Mucosa of rectum (tissue), 2 donors: ENCODE measurements at regions not wholly inside any gene's neighbourhood (a gene's known extent, or its start where the extent isn't known, plus 50 kb on each side); places are given as distances from the start of the nearest gene placed in this dataset.
A peak's percentile ranks its signal among the peaks of the same experiment; 100 is the strongest.

Source experiments
- H3K27ac ChIP-seq, 2 donors: one replicate each; pipeline ENCODE4 v1.7.0; 2013; ENCODE audit warnings: inconsistent platforms in 2 of 2, low read depth in 2 of 2, low read length in 2 of 2
- H3K27me3 ChIP-seq, 2 donors: one replicate each; pipeline ENCODE4 v1.7.0; 2013; ENCODE audit warnings: low read length in 2 of 2; ENCODE audit not compliant: control insufficient read depth in 2 of 2, insufficient read depth in 2 of 2
- H3K36me3 ChIP-seq, 2 donors: one replicate each; pipeline ENCODE4 v1.7.0; 2013; ENCODE audit warnings: low read length in 2 of 2; ENCODE audit not compliant: control insufficient read depth in 2 of 2, insufficient read depth in 2 of 2
- H3K4me1 ChIP-seq, 2 donors: one replicate each; pipeline ENCODE4 v1.7.0; 2013; ENCODE audit warnings: low read length in 2 of 2, mild to moderate bottlenecking in 1 of 2; ENCODE audit not compliant: control insufficient read depth in 2 of 2, insufficient read depth in 2 of 2
- H3K4me3 ChIP-seq, 2 donors: one replicate each; pipeline ENCODE4 v1.7.0; 2013; ENCODE audit warnings: low read length in 2 of 2
- H3K9ac ChIP-seq, 2 donors: one replicate each; pipeline ENCODE4 v1.7.0; 2013; ENCODE audit warnings: low read length in 2 of 2, low read depth in 1 of 2, mild to moderate bottlenecking in 1 of 2
- H3K9me3 ChIP-seq, 2 donors: one replicate each; pipeline ENCODE4 v1.7.0; 2013; ENCODE audit warnings: low read length in 2 of 2; ENCODE audit not compliant: control insufficient read depth in 2 of 2
- donor health status: healthy.
- donor health status: Normal muscosa, but diverticular disease.

DNA sequence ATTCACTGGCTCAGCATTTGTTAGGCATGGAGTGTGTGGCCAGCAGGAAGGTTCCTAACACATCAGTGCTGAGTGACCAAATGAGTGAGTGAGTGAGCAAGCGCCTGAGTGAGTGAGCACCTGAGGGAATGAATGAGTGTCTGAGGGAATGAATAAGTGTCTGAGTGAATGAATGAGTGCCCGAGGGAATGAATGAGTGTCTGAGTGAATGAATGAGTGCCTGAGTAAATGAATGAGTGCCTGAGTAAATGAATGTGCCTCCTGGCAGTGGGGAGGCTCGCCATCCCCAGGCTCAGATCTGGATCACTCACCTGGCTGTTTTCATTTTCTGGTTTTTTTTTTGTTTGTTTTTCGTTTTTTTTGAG lies 52.1 kb upstream of the TCF20 start:
- Histone ChIP-seq H3K36me3 (no peaks in the 10 kb centered on the region), H3K9ac (peak overlapping the region in 1 of 2 donors; percentile 15), H3K4me1 (peaks cover 51 to 52% of the 10 kb centered on the region in 2 donors), H3K9me3 (no peaks in the 10 kb centered on the region), H3K27me3 (no peaks in the 10 kb centered on the region), H3K4me3 (no peak overlapping the region), H3K27ac (peak overlapping the region; percentile 24 to 49)

DNA sequence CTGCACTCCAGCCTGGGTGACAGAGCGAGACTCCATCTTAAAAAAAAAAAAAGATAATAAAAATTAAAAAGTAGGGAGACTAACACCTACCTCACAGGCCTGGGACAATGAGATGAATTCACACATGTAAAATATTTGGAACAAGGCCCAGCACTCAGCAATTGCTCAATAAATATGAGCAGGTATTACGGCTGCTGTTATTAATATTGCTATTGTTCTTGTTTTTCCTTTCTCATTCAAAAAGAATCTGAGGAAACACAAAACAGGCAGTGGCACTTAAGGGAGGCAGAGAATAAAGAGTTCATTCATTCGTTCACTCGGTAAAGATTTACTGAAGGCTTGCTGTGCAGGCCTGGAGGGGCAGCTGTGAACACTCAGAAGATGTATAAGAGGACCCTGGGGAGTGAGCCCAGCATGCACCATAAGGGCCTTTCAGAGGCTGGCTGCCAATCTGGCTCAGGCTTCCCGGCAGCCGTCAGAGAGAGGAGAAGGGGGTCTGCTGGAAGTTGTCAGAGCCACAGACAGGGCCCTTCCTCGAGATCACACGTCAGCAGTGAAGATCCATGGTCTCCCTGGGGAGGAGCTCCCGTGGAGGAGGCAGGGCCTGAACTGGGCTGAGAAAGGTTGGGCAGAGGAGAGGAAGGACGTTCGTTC lies 51.6 kb upstream of the TCF20 start:
- Histone ChIP-seq H3K4me3 (no peak overlapping the region), H3K9me3 (no peaks in the 10 kb centered on the region), H3K27me3 (no peaks in the 10 kb centered on the region), H3K9ac (peak overlapping the region in 1 of 2 donors; percentile 15), H3K36me3 (no peaks in the 10 kb centered on the region), H3K27ac (peak overlapping the region; percentile 24 to 49), H3K4me1 (peaks cover 56 to 57% of the 10 kb centered on the region in 2 donors)

DNA sequence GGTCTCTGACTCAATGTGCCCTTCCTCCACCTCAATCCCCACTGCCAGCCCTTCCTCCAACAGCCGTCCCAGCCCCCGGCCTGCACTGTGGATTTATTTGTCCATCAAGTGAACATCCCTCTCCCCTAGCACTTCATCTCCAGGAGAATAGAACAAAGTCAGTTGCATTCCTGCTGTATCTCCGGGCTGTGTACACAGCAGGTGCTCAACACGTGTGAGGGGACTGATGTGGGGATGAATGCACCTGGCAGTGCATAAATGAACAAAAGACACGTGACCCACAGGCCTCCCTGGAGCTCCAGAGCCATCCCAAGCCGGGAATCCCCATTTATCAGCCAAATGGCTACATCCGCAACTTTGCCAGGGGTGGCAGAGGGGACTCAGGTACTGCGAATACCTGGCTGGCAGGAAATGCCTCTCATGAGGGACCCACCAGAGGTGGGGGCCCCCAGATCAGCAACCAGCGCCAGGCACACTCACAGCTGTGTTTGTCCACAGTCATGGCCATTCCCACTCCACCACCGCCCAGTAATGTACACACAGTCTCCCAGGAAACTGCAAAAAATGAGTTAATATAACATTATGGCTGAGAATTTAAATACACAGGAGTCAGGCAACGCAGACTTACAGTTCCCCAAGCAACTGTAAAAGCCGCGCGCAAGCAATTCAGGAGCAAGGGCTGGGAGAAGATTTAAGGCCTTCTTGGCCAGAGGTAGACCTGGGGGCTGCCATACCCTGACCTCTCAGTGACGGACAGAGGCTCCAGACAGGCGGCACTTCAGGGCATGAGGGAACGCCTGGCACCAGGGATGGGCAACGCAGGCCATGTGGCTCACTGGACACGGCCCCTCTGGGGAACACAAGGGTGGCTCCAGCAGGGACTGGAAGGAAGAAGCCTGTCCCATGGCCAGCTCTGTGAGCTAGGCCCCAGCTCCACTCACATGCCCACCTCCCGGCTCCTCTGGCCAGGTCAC lies 50.3 kb upstream of the TCF20 start:
- peak overlapping the region; percentile 26 to 30 for H3K9ac ChIP-seq
- peaks cover 65 to 66% of the 10 kb centered on the region in 2 donors for H3K4me1 ChIP-seq
- H3K9me3 ChIP-seq = no peaks in the 10 kb centered on the region
- no peaks in the 10 kb centered on the region for H3K36me3 ChIP-seq
- no peaks in the 10 kb centered on the region for H3K27me3 ChIP-seq
- H3K27ac ChIP-seq = peak overlapping the region; percentile 78 to 87
- no peak overlapping the region for H3K4me3 ChIP-seq
